D721Med (cell line): ENCODE measurements at regions not wholly inside any gene's neighbourhood (a gene's known extent, or its start where the extent isn't known, plus 50 kb on each side); places are given as distances from the start of the nearest gene placed in this dataset.
A peak's percentile ranks its signal among the peaks of the same experiment; 100 is the strongest.
"Not testable (repeated sequence)": the region's sequence is repeated elsewhere in the genome, so short reads cannot be mapped to it uniquely, and the experiment has no call there.

Experiments used
- DNase-seq: peaks from one replicate; pipeline ENCODE4 v3.0.0; 2011; ENCODE audit warnings: low spot score; ENCODE audit not compliant: insufficient read length
- FAIRE-seq: peaks from 2 replicates; lab custom pipeline; 2011; peaks lifted over from hg19 to GRCh38; lab: Jason Lieb, UNC
- CTCF ChIP-seq: IDR thresholded peaks from 2 replicates; pipeline ENCODE4 v1.5.1; 2012; ENCODE audit warnings: mild to moderate bottlenecking, control low read depth; ENCODE audit not compliant: insufficient read depth; ENCODE audit errors: missing control alignments

DNA sequence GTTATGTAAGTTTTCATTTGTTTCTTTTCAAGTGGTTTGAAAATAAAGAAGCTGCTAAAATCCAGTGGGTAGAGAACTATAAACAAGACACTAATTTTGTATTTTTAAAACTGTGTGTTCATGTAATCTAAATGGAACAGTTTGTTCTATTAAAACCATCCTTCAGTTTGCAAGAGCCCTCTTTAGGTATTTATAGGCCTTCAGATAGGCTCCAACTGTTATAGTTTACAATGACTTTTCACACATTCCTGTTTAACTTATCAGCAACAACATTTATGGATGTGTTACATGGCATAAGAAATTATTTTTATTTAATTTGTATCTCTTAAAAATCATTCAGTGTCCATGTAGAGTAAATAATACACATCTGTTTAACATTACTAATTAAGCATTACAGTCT, 126.7 kb upstream of the SLCO6A1 start:
- DNase-seq (no peak), FAIRE-seq (no peak)
- TF ChIP-seq CTCF, result no peak

- TF ChIP-seq CTCF, result no peak
- no peak for DNase-seq
- FAIRE-seq, result no peak
These were observed 127.1 kb upstream of the SLCO6A1 start for GRCh38 chr5:102625928-102626327.

- FAIRE-seq (no peak), DNase-seq (no peak)
- no peak for TF ChIP-seq CTCF
These were observed 127.8 kb upstream of the PAM start for GRCh38 chr5:102627315-102627714.

- no peak for TF ChIP-seq CTCF
- DNase-seq (no peak), FAIRE-seq (no peak)
These were observed 126.5 kb upstream of the PAM start for GRCh38 chr5:102628441-102629175.

GRCh38 chr5:102629827-102630605, 125.1 kb upstream of the PAM start:
- DNase-seq (no peak), FAIRE-seq (peak; percentile 51)
- TF ChIP-seq CTCF, result no peak

GRCh38 chr5:102635399-102635798, 119.7 kb upstream of the PAM start:
- not testable (repeated sequence) for FAIRE-seq

GRCh38 chr5:102638316-102638715, 116.8 kb upstream of the PAM start:
- no peak for TF ChIP-seq CTCF
- DNase-seq (no peak), FAIRE-seq (no peak)

More at GRCh38 chr5:102635399-102635798, 119.7 kb upstream of the PAM start:
- DNase-seq, result not testable (repeated sequence)
